ENCODE measurements at regions not wholly inside any gene's neighbourhood (a gene's known extent, or its start where the extent isn't known, plus 50 kb on each side); places are given as distances from the start of the nearest gene placed in this dataset.

DNA sequence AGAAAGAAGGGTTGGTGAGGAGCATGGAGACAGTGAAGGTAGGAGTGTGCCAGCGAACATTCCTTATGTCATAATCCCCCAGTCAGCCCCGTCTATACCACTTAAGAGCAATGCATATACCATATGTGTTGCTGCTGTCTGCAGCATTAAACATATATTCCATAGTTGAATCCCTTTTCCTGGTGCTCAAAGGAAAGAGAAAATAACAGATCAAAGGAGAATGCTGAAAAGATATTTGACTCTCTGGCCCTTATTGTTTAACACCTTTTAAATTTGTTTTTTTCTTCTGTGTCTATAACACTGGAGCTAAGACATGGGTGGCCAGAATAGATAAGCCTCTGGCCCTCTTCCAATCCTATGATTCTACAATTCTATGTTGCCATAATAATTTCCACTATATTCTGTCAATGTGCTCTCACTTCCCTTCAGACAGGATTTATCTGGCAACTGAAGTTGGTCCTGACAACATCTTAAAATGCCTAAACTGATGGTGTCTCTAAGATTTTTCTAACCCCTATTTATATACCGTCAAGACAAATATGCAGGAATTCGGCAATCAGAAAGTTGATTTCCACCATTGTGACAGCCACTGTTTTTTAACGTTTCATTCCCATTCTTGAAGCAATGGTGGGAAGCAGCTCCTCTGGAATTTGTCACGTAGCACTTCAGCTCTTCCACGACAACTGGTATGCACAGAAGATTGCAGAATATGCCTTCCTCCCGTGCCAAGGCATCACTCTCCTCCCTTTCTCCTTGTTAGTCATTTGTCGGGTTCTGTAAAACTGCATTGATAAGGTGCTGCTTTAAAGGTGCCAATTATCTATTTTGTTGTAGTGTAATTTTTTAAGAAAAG is 204.7 kb downstream of the BCAT1 start (continued):
- TF ChIP-seq, protein P1, sequence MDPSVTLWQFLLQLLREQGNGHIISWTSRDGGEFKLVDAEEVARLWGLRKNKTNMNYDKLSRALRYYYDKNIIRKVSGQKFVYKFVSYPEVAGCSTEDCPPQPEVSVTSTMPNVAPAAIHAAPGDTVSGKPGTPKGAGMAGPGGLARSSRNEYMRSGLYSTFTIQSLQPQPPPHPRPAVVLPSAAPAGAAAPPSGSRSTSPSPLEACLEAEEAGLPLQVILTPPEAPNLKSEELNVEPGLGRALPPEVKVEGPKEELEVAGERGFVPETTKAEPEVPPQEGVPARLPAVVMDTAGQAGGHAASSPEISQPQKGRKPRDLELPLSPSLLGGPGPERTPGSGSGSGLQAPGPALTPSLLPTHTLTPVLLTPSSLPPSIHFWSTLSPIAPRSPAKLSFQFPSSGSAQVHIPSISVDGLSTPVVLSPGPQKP (CRISPR knock-in tag; IDR thresholded peaks at IDR 0.05), result no peak
- TF ChIP-seq MCM3 (IDR thresholded peaks at IDR 0.05) (no peak), FOXJ2 (tag; IDR thresholded peaks at IDR 0.05) (peak; percentile 48; the same call in 1 of the 2 replicates), DNMT1 (IDR thresholded peaks at IDR 0.05) (no peak), SMAD1 (IDR thresholded peaks at IDR 0.05; ENCODE audit: low read depth, low read length, partially characterized antibody) (peak; percentile 60), C11orf30 (IDR thresholded peaks at IDR 0.05; ENCODE audit: low read depth) (0 out of 2 replicates have a peak, but pooled peaks have one; percentile 16), KHSRP (IDR thresholded peaks at IDR 0.05) (no peak), CTBP1 (IDR thresholded peaks at IDR 0.05; ENCODE audit: borderline replicate concordance) (no peak), ZNF584 (CRISPR knock-in tag; IDR thresholded peaks at IDR 0.05; ENCODE audit: low read depth) (no peak), TCF3 (CRISPR knock-in tag; IDR thresholded peaks at IDR 0.05) (peak; percentile 76), DPF2 (IDR thresholded peaks at IDR 0.05) (peak; percentile 86), SMARCA5 (IDR thresholded peaks at IDR 0.05) (no peak), EP300 (IDR thresholded peaks at IDR 0.05; ENCODE audit: low read length) (peak; percentile 70), L3MBTL2 (IDR thresholded peaks at IDR 0.05) (no peak), STAT5A (IDR thresholded peaks at IDR 0.05; ENCODE audit: borderline replicate concordance, low read length) (peak; percentile 16; the same call in 1 of the 2 replicates), TAL1 (IDR thresholded peaks at IDR 0.05) (peak; percentile 74), ESRRB (CRISPR knock-in tag; IDR thresholded peaks at IDR 0.05; ENCODE audit: borderline replicate concordance) (no peak), NCOR1 (IDR thresholded peaks at IDR 0.05) (peak; percentile 72; the same call in 1 of the 2 replicates), MAFG (tag; conservative IDR thresholded peaks at IDR 0.05) (peak; percentile 27; the same call in 1 of the 2 replicates), SOX6 (IDR thresholded peaks at IDR 0.05) (peak; percentile 73), TARDBP (IDR thresholded peaks at IDR 0.05) (no peak), GATAD2B (IDR thresholded peaks at IDR 0.05; ENCODE audit: borderline replicate concordance) (peak; percentile 46; the same call in 1 of the 2 replicates), KLF1 (tag; IDR thresholded peaks at IDR 0.05) (no peak), TAF15 (IDR thresholded peaks at IDR 0.05; ENCODE audit: low read depth, low read length) (no peak), SMARCA4 (IDR thresholded peaks at IDR 0.05) (peak; percentile 92)
- TF ChIP-seq, protein P2, sequence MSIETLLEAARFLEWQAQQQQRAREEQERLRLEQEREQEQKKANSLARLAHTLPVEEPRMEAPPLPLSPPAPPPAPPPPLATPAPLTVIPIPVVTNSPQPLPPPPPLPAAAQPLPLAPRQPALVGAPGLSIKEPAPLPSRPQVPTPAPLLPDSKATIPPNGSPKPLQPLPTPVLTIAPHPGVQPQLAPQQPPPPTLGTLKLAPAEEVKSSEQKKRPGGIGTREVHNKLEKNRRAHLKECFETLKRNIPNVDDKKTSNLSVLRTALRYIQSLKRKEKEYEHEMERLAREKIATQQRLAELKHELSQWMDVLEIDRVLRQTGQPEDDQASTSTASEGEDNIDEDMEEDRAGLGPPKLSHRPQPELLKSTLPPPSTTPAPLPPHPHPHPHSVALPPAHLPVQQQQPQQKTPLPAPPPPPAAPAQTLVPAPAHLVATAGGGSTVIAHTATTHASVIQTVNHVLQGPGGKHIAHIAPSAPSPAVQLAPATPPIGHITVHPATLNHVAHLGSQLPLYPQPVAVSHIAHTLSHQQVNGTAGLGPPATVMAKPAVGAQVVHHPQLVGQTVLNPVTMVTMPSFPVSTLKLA (conservative IDR thresholded peaks at IDR 0.05), result peak in 1 of 2 experiments; percentile 17; a peak in 1 of 4 replicates
- TF ChIP-seq, protein P3, sequence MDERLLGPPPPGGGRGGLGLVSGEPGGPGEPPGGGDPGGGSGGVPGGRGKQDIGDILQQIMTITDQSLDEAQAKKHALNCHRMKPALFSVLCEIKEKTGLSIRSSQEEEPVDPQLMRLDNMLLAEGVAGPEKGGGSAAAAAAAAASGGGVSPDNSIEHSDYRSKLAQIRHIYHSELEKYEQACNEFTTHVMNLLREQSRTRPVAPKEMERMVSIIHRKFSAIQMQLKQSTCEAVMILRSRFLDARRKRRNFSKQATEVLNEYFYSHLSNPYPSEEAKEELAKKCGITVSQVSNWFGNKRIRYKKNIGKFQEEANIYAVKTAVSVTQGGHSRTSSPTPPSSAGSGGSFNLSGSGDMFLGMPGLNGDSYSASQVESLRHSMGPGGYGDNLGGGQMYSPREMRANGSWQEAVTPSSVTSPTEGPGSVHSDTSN (CRISPR knock-in tag; IDR thresholded peaks at IDR 0.05; ENCODE audit: low read depth), result no peak
- TF ChIP-seq, protein P3 (tag; conservative IDR thresholded peaks at IDR 0.05; ENCODE audit: low read depth), result peak; percentile 49; the same call in 1 of the 2 replicates
